KMS-11 (cell line): ENCODE measurements at regions not wholly inside any gene's neighbourhood (a gene's known extent, or its start where the extent isn't known, plus 50 kb on each side); places are given as distances from the start of the nearest gene placed in this dataset.

Source experiments
- H2AFZ ChIP-seq: fragments of 200-600 bp; sonication (generic); 2 replicates; pipeline ENCODE4 v1.6.1; 2016; ENCODE audit warnings: antibody characterized with exemption, mixed run types, low read depth
- H3K27ac ChIP-seq: fragments of 200-600 bp; sonication (generic); 2 replicates; pipeline ENCODE4 v1.6.1; 2016; ENCODE audit warnings: mild to moderate bottlenecking, mixed run types
- H3K27me3 ChIP-seq: fragments of 200-600 bp; sonication (generic); 2 replicates; pipeline ENCODE4 v1.6.1; 2017; ENCODE audit warnings: mild to moderate bottlenecking, low read depth, mixed run types, moderate library complexity; ENCODE audit not compliant: insufficient read depth
- H3K36me3 ChIP-seq: fragments of 200-600 bp; sonication (generic); 2 replicates; pipeline ENCODE4 v1.6.1; 2017; ENCODE audit warnings: mild to moderate bottlenecking, mixed run types; ENCODE audit not compliant: insufficient read depth
- H3K4me1 ChIP-seq: fragments of 200-600 bp; sonication (generic); 2 replicates; pipeline ENCODE4 v1.6.1; 2016; ENCODE audit warnings: mild to moderate bottlenecking, low read depth, mixed run types; ENCODE audit not compliant: poor library complexity, severe bottlenecking
- H3K4me2 ChIP-seq: fragments of 200-600 bp; sonication (generic); 2 replicates; pipeline ENCODE4 v1.7.0; 2016; ENCODE audit warnings: mild to moderate bottlenecking, mixed run types
- H3K4me3 ChIP-seq: fragments of 200-600 bp; sonication (generic); IDR thresholded peaks from 2 replicates; pipeline ENCODE4 v1.6.1; 2017; ENCODE audit warnings: low read depth, low read length, mixed read lengths; ENCODE audit not compliant: insufficient read depth
- H3K79me2 ChIP-seq: fragments of 200-600 bp; sonication (generic); 2 replicates; pipeline ENCODE4 v1.6.1; 2016; ENCODE audit warnings: low read depth, mixed run types; ENCODE audit not compliant: insufficient read depth
- H3K9ac ChIP-seq: fragments of 200-600 bp; sonication (generic); 2 replicates; pipeline ENCODE4 v1.6.1; 2016; ENCODE audit warnings: mild to moderate bottlenecking, mixed run types
- H4K20me1 ChIP-seq: fragments of 200-600 bp; sonication (generic); 2 replicates; pipeline ENCODE4 v1.6.1; 2016; ENCODE audit warnings: mild to moderate bottlenecking, mixed run types; ENCODE audit not compliant: insufficient read depth
- TF ChIP-seq, protein P1 (sequence below): fragments of 200-600 bp; sonication (generic); conservative IDR thresholded peaks from 2 replicates; pipeline ENCODE4 v1.6.1; 2017; ENCODE audit warnings: low read depth, mild to moderate bottlenecking, antibody characterized with exemption, low read length, moderate library complexity, mixed read lengths

DNA sequence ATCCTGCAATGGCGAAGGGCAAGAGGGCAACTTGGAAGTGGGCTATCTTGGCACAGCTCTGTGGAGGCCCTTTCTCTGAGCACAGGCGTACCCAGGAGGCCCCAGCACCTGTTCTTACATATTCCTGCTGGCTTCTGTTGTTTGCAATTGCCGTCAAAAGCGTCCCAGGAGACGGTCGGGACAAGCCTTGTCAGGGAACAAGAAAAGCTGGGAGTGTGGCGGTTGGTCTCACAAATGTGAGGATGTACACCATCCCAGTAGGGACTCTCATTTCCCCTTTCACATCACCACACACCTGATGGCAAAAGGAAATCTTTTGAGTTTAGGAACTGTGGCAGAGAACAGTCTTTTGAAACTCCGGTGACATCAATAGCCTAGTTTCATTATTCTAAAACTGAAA, 94.7 kb upstream of the EFEMP1 start:
- Histone ChIP-seq H3K36me3 (no peaks in the 10 kb centered on the region), H3K4me2 (no peak overlapping the region), H3K79me2 (no peaks in the 10 kb centered on the region)

DNA sequence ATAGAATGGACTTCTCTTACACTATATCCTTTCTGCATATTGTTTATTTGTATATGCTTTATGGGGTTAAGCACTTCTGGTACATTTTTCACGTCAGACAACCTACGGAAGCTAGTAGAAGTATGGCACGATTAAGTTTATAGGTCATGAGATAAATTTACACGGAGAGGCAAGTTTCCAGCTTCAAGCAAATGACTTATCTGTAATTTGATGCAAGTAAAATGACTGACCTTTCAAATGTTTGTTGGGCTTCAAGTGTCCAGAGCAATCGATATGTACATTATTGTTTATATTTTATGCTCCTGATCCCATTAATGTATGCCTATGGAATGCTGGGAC, 97.5 kb upstream of the EFEMP1 start:
- Histone ChIP-seq H3K79me2 (no peaks in the 10 kb centered on the region), H3K27me3 (no peaks in the 10 kb centered on the region), H4K20me1 (no peaks in the 10 kb centered on the region), H2AFZ (no peak overlapping the region), H3K4me1 (no peaks in the 10 kb centered on the region), H3K36me3 (no peaks in the 10 kb centered on the region), H3K4me2 (no peak overlapping the region), H3K4me3 (no peak overlapping the region), H3K9ac (no peak overlapping the region), H3K27ac (no peak overlapping the region)
- TF ChIP-seq, protein P1, sequence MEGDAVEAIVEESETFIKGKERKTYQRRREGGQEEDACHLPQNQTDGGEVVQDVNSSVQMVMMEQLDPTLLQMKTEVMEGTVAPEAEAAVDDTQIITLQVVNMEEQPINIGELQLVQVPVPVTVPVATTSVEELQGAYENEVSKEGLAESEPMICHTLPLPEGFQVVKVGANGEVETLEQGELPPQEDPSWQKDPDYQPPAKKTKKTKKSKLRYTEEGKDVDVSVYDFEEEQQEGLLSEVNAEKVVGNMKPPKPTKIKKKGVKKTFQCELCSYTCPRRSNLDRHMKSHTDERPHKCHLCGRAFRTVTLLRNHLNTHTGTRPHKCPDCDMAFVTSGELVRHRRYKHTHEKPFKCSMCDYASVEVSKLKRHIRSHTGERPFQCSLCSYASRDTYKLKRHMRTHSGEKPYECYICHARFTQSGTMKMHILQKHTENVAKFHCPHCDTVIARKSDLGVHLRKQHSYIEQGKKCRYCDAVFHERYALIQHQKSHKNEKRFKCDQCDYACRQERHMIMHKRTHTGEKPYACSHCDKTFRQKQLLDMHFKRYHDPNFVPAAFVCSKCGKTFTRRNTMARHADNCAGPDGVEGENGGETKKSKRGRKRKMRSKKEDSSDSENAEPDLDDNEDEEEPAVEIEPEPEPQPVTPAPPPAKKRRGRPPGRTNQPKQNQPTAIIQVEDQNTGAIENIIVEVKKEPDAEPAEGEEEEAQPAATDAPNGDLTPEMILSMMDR = no peak

More for the DNA sequence above, 94.7 kb upstream of the EFEMP1 start:
- Histone ChIP-seq H3K4me1 (no peaks in the 10 kb centered on the region), H3K9ac (no peak overlapping the region), H2AFZ (no peak overlapping the region), H4K20me1 (no peaks in the 10 kb centered on the region), H3K27me3 (no peaks in the 10 kb centered on the region), H3K4me3 (no peak overlapping the region), H3K27ac (no peak overlapping the region)
- TF ChIP-seq, protein P1 = no peak

DNA sequence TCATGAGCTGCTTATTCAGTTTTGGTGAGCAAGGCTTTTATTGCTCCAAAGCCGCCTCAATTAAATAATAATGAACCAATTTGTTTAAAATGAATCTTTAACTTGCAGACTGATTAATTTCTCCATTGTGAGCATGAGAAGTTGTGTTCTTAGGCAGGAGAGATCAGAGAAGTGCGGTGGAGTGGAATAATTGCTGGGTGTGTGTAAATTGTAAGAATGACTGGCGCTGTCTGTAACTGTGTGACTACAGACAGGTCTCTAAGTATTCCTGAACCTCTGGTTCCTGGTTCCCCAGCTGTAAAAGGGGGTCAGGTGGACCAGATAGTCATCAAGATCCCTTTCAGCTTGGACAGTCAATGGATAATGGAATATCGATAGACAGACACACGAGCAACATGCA, 98.0 kb upstream of the EFEMP1 start:
- no peaks in the 10 kb centered on the region for H3K27me3 ChIP-seq

DNA sequence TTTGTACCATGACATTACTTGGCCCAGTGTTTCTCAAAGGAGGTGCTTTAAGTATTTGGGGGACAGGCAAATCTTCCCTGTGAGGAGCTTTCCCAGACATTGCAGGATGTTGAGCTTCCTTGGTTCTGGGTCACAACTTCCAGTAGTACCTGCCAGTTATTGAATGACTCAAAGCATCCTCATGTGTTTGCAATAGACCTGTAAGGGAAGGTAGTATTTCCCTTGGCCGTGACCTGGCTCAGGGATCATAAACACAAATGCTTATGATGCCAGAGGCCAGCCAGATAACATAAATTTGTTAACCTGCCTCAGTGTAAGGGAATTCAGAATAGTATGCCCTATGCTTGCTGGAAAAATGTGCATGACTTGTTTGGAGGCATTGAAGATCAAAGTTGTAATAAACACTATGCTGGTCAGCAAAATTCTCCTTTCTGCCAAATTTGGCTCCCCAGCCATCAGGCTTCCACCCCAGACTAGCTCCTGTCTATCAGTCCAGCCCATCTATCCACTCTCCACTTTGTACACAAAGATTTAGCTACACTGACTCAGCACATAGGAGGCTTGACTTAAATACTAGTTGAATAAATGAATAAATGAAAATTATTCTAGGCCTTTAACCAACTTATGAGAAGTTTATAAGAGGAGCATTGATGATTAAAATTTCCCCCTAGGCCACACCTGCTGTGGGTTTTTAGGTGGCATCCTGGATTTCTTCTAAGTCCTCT, 102.0 kb upstream of the EFEMP1 start:
- H3K79me2 ChIP-seq = no peaks in the 10 kb centered on the region
- H4K20me1 ChIP-seq = no peaks in the 10 kb centered on the region
- no peaks in the 10 kb centered on the region for H3K36me3 ChIP-seq
- no peak overlapping the region for H3K4me2 ChIP-seq
- TF ChIP-seq, protein P1 = no peak
- no peak overlapping the region for H3K4me3 ChIP-seq
- H2AFZ ChIP-seq = no peak overlapping the region
- H3K4me1 ChIP-seq = no peaks in the 10 kb centered on the region
- H3K9ac ChIP-seq = no peak overlapping the region
- H3K27ac ChIP-seq = no peak overlapping the region
- no peaks in the 10 kb centered on the region for H3K27me3 ChIP-seq

More for the DNA sequence above, 98.0 kb upstream of the EFEMP1 start:
- no peak overlapping the region for H2AFZ ChIP-seq
- H3K27ac ChIP-seq = no peak overlapping the region
- no peaks in the 10 kb centered on the region for H3K4me1 ChIP-seq
- H3K4me2 ChIP-seq = no peak overlapping the region
- no peaks in the 10 kb centered on the region for H4K20me1 ChIP-seq
- H3K36me3 ChIP-seq = no peaks in the 10 kb centered on the region
- no peak overlapping the region for H3K9ac ChIP-seq
- TF ChIP-seq, protein P1 = no peak
- no peaks in the 10 kb centered on the region for H3K79me2 ChIP-seq
- H3K4me3 ChIP-seq = no peak overlapping the region
